Heart left ventricle (tissue), 16 donors: ENCODE measurements at regions not wholly inside any gene's neighbourhood (a gene's known extent, or its start where the extent isn't known, plus 50 kb on each side); places are given as distances from the start of the nearest gene placed in this dataset.

Experiments
- ATAC-seq, 4 donors: fragments of 200-7000 bp; cut with Tn5 transposase; one replicate each; pipeline ENCODE4 v1.9.1; 2020 to 2022; ENCODE audit warnings: moderate library complexity in 4 of 4, mild to moderate bottlenecking in 3 of 4, moderate number of reproducible peaks in 1 of 4
- DNase-seq, 5 donors: peaks; one replicate each; pipeline ENCODE4 v3.0.0-alpha.2; 2020
- H3K27ac ChIP-seq, 12 donors: fragments of 200-600 bp; sonication (generic) in 4 of 12; one replicate each; pipeline versions ENCODE4 v1.5.0 to v1.8.0; 2016 to 2022; ENCODE audit warnings: mild to moderate bottlenecking in 2 of 12
- H3K27me3 ChIP-seq, 9 donors: fragments of 200-600 bp; sonication (generic) in 2 of 9; one replicate each; pipeline versions ENCODE4 v1.5.1 to v1.8.0; 2016 to 2022; ENCODE audit warnings: mild to moderate bottlenecking in 3 of 9
- H3K36me3 ChIP-seq, 9 donors: fragments of 200-600 bp; sonication (generic) in 2 of 9; one replicate each; pipeline versions ENCODE4 v1.5.0 to v1.8.0; 2018 to 2022; ENCODE audit warnings: mild to moderate bottlenecking in 2 of 9
- H3K4me1 ChIP-seq, 12 donors: fragments of 200-600 bp; sonication (generic) in 4 of 12; one replicate each; pipeline versions ENCODE4 v1.5.0 to v1.8.0; 2016 to 2022; ENCODE audit warnings: mild to moderate bottlenecking in 3 of 12
- H3K4me3 ChIP-seq, 12 donors: fragments of 200-600 bp; sonication (generic) in 4 of 12; one replicate each; pipeline versions ENCODE4 v1.5.0 to v1.8.0; 2017 to 2022; ENCODE audit warnings: mild to moderate bottlenecking in 9 of 12, moderate library complexity in 4 of 12
- H3K9me3 ChIP-seq, 12 donors: fragments of 200-600 bp; sonication (generic) in 4 of 12; one replicate each; pipeline versions ENCODE4 v1.5.0 to v1.8.0; 2016 to 2022; ENCODE audit warnings: mild to moderate bottlenecking in 1 of 12
- POLR2A ChIP-seq, 2 donors: fragments of 450-650 bp; IDR thresholded peaks; one replicate each; pipeline ENCODE4 v1.6.1; 2017; ENCODE audit warnings: antibody characterized with exemption in 2 of 2, mild to moderate bottlenecking in 2 of 2, moderate library complexity in 2 of 2
- WGBS, 4 donors: extraction: QIAGEN DNeasy Blood & Tissue Kit in 2 of 4; methylation state at CpG; one replicate each; pipeline versions ENCODE4 v1.1.5 to v1.1.7; 2013 to 2018; 5-methylcytosine and 5-hydroxymethylcytosine counted together
- intact Hi-C, 10 donors: fragments of 100-400 bp; cut with DNase I; formaldehyde crosslinking; loops; one replicate each; pipeline versions ENCODE4 v1.11.1 to v1.14.2; 2022
- TF ChIP-seq, protein P1 (sequence below), 12 donors: fragments of 200-600 bp; sonication (generic) in 4 of 12; IDR thresholded peaks; one replicate each; pipeline versions ENCODE4 v1.5.0 to v1.8.0; 2018 to 2022; ENCODE audit warnings: antibody characterized with exemption in 12 of 12, mild to moderate bottlenecking in 5 of 12
- donor health status: ischemic (EF 13 %, LVEDD 7.1; RV severe dilation, severe dysfunction).
- donor health status: healthy with polysubstance abuse.
- donor health status: DM: no; HTN: yes; CAD: no.
- donor health status: DM: no; HTN: no; CAD: no.
- donor health status: ischemic (EF 25% LVEDD 6.9; RV normal size, moderate dysfunction).
- donor health status: ischemic (EF 25% LVEDD 5.7; RV mildly dilated, moderate dysfunction).
- donor health status: healthy.
- donor health status: DM: yes; HTN: yes; CAD: no.
- donor health status: ischemic (EF 35%, LVEDD 5.7; RV mildly dilated, moderate dysfunction).
- donor health status: nonischemic (EF 11% LVEDD 7.7; RV severe dilation, severe dysfunction).
- donor health status: DM: yes; HTN: yes; CAD: no.
- donor health status: PGD.
- donor health status: ischemic (EF 29% LVEDD 5.4; RV normal size, mild dysfunction).
- donor health status: nonischemic (EF 23%, LVEDD 6.1; RV moderate dilation, normal function).

DNA sequence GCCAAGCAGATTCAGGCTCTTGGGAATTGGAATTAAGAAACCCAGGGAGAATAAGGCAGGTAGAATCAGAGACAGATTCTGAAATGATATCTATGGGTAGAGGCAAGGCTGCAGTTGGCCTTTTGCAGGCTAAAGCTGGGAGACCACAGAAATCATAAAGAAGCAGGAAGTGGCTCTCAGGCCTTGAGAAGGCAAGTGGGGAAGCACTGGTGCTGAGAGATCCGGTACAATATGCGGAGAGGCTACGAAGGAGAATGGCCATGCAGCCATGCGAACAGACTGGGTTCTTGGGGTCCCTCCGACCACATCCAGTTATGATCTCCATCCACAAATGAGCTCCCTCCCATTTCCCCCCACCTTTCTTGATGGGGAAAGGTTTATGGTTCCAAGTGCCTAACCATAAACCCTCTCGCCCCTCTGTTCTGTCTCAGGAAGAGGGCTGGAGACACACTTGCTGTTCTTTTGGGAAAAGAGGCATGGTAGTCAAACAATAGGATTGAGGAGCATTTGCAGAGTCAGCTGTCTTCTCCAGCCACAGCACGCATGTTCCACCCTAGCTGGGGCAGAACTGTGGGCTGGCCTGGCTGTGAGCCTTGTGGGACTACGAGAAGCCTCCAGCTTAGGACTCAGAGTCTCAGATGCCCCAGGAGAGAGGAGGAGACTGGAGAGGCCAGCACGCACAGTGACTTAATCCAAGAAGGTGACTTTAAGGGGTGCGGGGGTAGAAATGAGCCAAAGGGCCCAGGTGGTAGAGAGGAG, 99.6 kb downstream of the RPLP1 start:
- peaks cover 0 to 21% (median 8%) of the 10 kb centered on the region in 12 donors for H3K9me3 ChIP-seq
- intact Hi-C loops, result no loop called here
- peaks cover 0 to 8% (median 0%) of the 10 kb centered on the region in 12 donors for H3K4me1 ChIP-seq
- TF ChIP-seq, protein P1, sequence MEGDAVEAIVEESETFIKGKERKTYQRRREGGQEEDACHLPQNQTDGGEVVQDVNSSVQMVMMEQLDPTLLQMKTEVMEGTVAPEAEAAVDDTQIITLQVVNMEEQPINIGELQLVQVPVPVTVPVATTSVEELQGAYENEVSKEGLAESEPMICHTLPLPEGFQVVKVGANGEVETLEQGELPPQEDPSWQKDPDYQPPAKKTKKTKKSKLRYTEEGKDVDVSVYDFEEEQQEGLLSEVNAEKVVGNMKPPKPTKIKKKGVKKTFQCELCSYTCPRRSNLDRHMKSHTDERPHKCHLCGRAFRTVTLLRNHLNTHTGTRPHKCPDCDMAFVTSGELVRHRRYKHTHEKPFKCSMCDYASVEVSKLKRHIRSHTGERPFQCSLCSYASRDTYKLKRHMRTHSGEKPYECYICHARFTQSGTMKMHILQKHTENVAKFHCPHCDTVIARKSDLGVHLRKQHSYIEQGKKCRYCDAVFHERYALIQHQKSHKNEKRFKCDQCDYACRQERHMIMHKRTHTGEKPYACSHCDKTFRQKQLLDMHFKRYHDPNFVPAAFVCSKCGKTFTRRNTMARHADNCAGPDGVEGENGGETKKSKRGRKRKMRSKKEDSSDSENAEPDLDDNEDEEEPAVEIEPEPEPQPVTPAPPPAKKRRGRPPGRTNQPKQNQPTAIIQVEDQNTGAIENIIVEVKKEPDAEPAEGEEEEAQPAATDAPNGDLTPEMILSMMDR (IDR thresholded peaks at IDR 0.05), result no peak
- TF ChIP-seq POLR2A (IDR thresholded peaks at IDR 0.05), result no peak
- 94 to 97% (median 96%) methylated on average over 10 of the region's 10 CpGs for WGBS, 4 donors
- no peak overlapping the region for H3K4me3 ChIP-seq
- peaks cover 0 to 4% (median 0%) of the 10 kb centered on the region in 9 donors for H3K27me3 ChIP-seq
- ATAC-seq (no peak), DNase-seq (no peak)
- no peak overlapping the region for H3K27ac ChIP-seq
- no peaks in the 10 kb centered on the region for H3K36me3 ChIP-seq

DNA sequence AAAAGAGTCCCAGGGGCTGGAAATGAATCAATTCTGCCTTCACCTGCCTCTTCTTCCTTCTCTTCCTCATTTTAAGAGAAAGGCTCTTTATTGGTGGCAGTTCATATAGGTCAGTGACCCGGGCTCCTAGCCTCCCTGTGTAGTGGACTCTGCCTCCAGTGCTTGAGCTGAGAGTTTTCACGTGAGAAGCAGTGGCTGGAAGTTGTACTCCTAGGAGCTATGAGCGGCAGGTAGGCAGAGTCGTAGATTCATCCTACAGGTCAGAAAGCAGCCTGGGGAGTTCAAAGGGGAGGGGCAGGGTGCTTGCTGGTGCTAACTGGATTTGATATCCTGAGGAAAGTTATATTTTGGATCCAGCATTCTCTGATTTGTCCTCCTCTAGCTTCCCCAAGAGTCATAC, 101.1 kb downstream of the RPLP1 start:
- TF ChIP-seq POLR2A (IDR thresholded peaks at IDR 0.05), result no peak
- TF ChIP-seq, protein P1 (IDR thresholded peaks at IDR 0.05), result no peak
- no peak for DNase-seq
- Histone ChIP-seq H3K4me3 (no peak overlapping the region), H3K36me3 (no peaks in the 10 kb centered on the region), H3K27ac (no peak overlapping the region), H3K4me1 (peaks cover 0 to 7% (median 0%) of the 10 kb centered on the region in 12 donors), H3K27me3 (peaks cover 0 to 4% (median 0%) of the 10 kb centered on the region in 9 donors), H3K9me3 (peaks cover 0 to 21% (median 8%) of the 10 kb centered on the region in 12 donors)
- intact Hi-C loops, result no loop called here
- ATAC-seq, result no peak
- WGBS, 4 donors, result 73 to 81% (median 79%) methylated on average over 4 of the region's 4 CpGs

DNA sequence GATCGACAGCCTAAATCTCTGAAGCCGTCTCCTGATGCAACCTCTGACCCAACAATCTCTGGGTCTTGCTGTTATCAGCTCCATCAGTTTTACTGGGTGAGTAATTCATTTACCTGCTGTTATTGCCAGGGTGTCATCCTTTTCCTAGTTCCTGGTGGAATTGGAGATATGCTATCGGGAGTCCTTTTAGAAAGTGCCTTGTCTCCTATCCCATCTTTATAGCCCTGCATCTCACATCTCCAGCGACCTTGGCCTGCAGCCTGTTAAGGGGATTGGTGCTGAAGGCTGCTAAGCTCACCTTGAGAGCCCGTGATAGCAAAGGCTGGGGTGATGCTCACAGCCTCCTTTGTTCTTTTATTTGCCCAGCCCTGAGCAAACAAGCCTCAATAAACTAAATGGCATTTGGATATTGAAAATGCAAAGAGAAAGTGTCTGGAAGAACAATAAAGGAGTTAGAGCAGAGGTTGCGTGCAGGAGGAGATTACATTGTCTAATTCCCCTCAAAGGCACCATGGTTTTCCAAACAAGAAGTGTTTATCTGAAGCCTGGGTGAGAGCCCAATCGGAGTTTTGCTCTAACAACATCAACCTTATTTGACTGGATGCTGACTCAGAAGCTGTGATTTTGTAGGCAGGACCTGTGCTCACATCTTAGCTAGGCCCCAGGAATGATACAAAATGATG, 101.8 kb downstream of the RPLP1 start:
- DNase-seq (no peak), ATAC-seq (no peak)
- Histone ChIP-seq H3K27me3 (peaks cover 0 to under 1% (median 0%) of the 10 kb centered on the region in 9 donors), H3K4me1 (peaks cover 0 to 1% (median 0%) of the 10 kb centered on the region in 12 donors), H3K9me3 (peaks cover 0 to 21% (median 8%) of the 10 kb centered on the region in 12 donors), H3K36me3 (no peaks in the 10 kb centered on the region), H3K4me3 (no peak overlapping the region), H3K27ac (no peak overlapping the region)
- intact Hi-C loops, result no loop called here
- WGBS, 4 donors, result 68 to 78% (median 72%) methylated on average over 7 of the region's 7 CpGs
- TF ChIP-seq POLR2A (IDR thresholded peaks at IDR 0.05), result no peak
- TF ChIP-seq, protein P1 (IDR thresholded peaks at IDR 0.05), result no peak

DNA sequence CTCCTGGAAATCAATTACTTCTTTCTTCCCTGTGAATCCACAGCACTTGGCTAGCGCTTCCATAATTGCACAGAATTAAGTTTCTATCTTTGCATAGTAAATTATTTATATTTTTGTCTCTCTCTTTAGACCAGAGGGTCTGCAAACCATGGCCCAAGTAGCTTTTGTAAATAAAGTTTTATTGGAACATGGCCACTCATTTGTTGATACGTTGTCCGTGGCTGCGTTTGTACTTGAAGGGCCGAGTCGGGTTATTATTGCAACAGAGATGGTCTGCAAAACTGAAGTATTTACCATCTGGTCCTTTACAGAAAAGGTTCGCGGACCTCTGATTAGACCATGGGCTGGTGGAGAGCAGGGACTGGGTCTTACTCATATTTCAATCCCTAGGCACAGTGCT, 102.5 kb downstream of the RPLP1 start:
- no peak for DNase-seq
- intact Hi-C loops, result no loop called here
- Histone ChIP-seq H3K9me3 (peaks cover 0 to 21% (median 8%) of the 10 kb centered on the region in 12 donors), H3K36me3 (no peaks in the 10 kb centered on the region), H3K27ac (no peak overlapping the region), H3K27me3 (no peaks in the 10 kb centered on the region), H3K4me3 (no peak overlapping the region), H3K4me1 (no peaks in the 10 kb centered on the region)
- no peak for TF ChIP-seq POLR2A (IDR thresholded peaks at IDR 0.05)
- TF ChIP-seq, protein P1 (IDR thresholded peaks at IDR 0.05), result no peak
- no peak for ATAC-seq
- WGBS, 4 donors, result 95 to 97% (median 95%) methylated on average over 8 of the region's 8 CpGs
